ENCODE measurements at regions not wholly inside any gene's neighbourhood (a gene's known extent, or its start where the extent isn't known, plus 50 kb on each side); places are given as distances from the start of the nearest gene placed in this dataset.

DNA sequence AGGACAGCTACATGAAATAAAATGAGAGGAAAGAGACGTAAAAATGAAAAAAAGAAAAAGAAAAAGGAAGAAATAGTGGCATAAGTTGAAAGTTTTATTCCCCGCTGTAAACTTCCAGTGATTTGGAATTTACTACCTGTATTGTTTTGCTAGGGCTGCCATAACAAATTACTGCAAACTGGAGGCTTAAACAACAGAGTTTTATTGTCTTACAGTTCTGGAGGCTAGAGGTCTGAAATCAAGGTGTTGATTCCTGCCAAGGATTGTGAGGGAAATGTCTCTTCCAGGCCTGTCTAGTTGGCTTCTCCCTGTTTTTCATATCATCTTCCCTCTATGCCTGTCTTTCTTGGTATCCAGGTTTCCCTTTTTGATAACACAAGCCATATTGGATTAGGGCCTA lies 119.4 kb upstream of the PACRGL start (continued):
- TF ChIP-seq, protein P1, sequence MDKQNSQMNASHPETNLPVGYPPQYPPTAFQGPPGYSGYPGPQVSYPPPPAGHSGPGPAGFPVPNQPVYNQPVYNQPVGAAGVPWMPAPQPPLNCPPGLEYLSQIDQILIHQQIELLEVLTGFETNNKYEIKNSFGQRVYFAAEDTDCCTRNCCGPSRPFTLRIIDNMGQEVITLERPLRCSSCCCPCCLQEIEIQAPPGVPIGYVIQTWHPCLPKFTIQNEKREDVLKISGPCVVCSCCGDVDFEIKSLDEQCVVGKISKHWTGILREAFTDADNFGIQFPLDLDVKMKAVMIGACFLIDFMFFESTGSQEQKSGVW (CRISPR knock-in tag; IDR thresholded peaks at IDR 0.05; ENCODE audit: borderline replicate concordance) = no peak
- no peak for TF ChIP-seq ARNT2 (CRISPR knock-in tag; IDR thresholded peaks at IDR 0.05; ENCODE audit: low read depth)
- TF ChIP-seq SMARCC2 (IDR thresholded peaks at IDR 0.05) = no peak
- TF ChIP-seq, protein P2, sequence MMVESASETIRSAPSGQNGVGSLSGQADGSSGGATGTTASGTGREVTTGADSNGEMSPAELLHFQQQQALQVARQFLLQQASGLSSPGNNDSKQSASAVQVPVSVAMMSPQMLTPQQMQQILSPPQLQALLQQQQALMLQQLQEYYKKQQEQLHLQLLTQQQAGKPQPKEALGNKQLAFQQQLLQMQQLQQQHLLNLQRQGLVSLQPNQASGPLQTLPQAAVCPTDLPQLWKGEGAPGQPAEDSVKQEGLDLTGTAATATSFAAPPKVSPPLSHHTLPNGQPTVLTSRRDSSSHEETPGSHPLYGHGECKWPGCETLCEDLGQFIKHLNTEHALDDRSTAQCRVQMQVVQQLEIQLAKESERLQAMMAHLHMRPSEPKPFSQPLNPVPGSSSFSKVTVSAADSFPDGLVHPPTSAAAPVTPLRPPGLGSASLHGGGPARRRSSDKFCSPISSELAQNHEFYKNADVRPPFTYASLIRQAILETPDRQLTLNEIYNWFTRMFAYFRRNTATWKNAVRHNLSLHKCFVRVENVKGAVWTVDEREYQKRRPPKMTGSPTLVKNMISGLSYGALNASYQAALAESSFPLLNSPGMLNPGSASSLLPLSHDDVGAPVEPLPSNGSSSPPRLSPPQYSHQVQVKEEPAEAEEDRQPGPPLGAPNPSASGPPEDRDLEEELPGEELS (CRISPR knock-in tag; IDR thresholded peaks at IDR 0.05) = no peak
- no peak for TF ChIP-seq ZNF619 (CRISPR knock-in tag; IDR thresholded peaks at IDR 0.05)

DNA sequence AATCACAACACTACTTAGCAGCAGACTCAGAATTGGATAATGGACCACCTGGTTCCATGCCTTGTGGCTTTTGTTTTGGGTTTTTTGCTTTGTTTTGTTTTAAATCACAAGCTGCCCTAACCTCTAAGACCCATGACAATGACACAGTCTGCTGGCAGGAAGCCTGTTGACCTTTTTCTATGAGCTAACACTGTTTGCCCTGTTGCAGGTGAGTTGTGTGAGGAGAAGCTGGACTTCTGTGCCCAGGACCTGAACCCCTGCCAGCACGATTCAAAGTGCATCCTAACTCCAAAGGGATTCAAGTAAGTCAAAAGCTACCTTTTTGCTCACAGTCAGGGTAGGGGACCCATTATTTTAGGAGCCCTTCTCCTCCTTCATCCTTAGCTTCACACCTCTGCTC lies 110.8 kb upstream of the PACRGL start:
- FAIRE-seq (no peak), DNase-seq (ENCODE audit: low spot score) (no peak), ATAC-seq (no peak)
- no peaks in the 10 kb centered on the region for H3K36me3 ChIP-seq (replicated peaks in 1 of 2; ENCODE audit: control insufficient read depth in 1 of 2, insufficient read depth in 2 of 2, low read length in 2 of 2)
- no peaks in the 10 kb centered on the region for H3K79me2 ChIP-seq (ENCODE audit: insufficient read depth, low read length)
- 0% methylated on average over 1 of the region's 1 CpG for WGBS (ENCODE audit: low lambda C conversion rate)
- H3K9ac ChIP-seq (ENCODE audit: insufficient read depth, low read depth, low read length) = no peak overlapping the region
- H3K4me3 ChIP-seq (replicated peaks in 1 of 3; ENCODE audit: insufficient read depth in 1 of 3, low read depth in 2 of 3, low read length in 3 of 3) = no peak overlapping the region
- ChIA-PET CTCF (ENCODE audit: low intra/inter-chr PET ratio, low total read pairs) (no interaction called here), POLR2A (no interaction called here)
- in situ Hi-C loops (cut with HindIII; ENCODE audit: extremely low pct_ligation_motif_present, low pct_unique_long_range_greater_than_20kb) = no loop called here
- no peaks in the 10 kb centered on the region for H3K9me3 ChIP-seq (ENCODE audit: low read length)
- no peaks in the 10 kb centered on the region for H3K4me1 ChIP-seq (ENCODE audit: insufficient read depth, low read length)
- no peak overlapping the region for H2AFZ ChIP-seq (ENCODE audit: low read length)
- no peak overlapping the region for H3K4me2 ChIP-seq (ENCODE audit: low read depth, low read length)
- H3K27ac ChIP-seq (ENCODE audit: extremely low read length, insufficient read depth, low read length) = no peak overlapping the region
- no peaks in the 10 kb centered on the region for H4K20me1 ChIP-seq (ENCODE audit: insufficient read depth, low read length)
- H3K27me3 ChIP-seq (ENCODE audit: control insufficient read depth in 1 of 2, insufficient read depth in 2 of 2, low read length in 2 of 2) = no peaks in the 10 kb centered on the region
- intact Hi-C loops (cut with micrococcal nuclease; ENCODE audit: unreplicated experiment) = no loop called here
- no TSS peak for BruUV-seq (replicated peaks)
- TF ChIP-seq TCF7 (IDR thresholded peaks at IDR 0.05; ENCODE audit: low read depth) (no peak), TBL1XR1 (IDR thresholded peaks at IDR 0.05; ENCODE audit: borderline replicate concordance, low read length, partially characterized antibody) (no peak), SP140L (CRISPR knock-in tag; IDR thresholded peaks at IDR 0.05; ENCODE audit: borderline replicate concordance) (no peak), FOXK1 (CRISPR knock-in tag; IDR thresholded peaks at IDR 0.05; ENCODE audit: borderline replicate concordance, low read depth) (no peak), AGO1 (IDR thresholded peaks at IDR 0.05; ENCODE audit: low read depth, low read length, poor library complexity, severe bottlenecking) (no peak), NR2F1 (CRISPR knock-in tag; IDR thresholded peaks at IDR 0.05) (no peak), ZNF550 (CRISPR knock-in tag; IDR thresholded peaks at IDR 0.05; ENCODE audit: borderline replicate concordance) (no peak), ZNF3 (CRISPR knock-in tag; IDR thresholded peaks at IDR 0.05) (no peak), ZNF556 (CRISPR knock-in tag; IDR thresholded peaks at IDR 0.05; ENCODE audit: borderline replicate concordance) (no peak), ATF7 (IDR thresholded peaks at IDR 0.05) (no peak), ATF7 (CRISPR knock-in tag; IDR thresholded peaks at IDR 0.05) (no peak), PHB2 (IDR thresholded peaks at IDR 0.05; ENCODE audit: partially characterized antibody) (no peak), ZNF510 (CRISPR knock-in tag; IDR thresholded peaks at IDR 0.05; ENCODE audit: low read depth) (no peak), TCF7L2 (IDR thresholded peaks at IDR 0.05; ENCODE audit: low read depth, low read length) (no peak)
- TF ChIP-seq, protein P3, sequence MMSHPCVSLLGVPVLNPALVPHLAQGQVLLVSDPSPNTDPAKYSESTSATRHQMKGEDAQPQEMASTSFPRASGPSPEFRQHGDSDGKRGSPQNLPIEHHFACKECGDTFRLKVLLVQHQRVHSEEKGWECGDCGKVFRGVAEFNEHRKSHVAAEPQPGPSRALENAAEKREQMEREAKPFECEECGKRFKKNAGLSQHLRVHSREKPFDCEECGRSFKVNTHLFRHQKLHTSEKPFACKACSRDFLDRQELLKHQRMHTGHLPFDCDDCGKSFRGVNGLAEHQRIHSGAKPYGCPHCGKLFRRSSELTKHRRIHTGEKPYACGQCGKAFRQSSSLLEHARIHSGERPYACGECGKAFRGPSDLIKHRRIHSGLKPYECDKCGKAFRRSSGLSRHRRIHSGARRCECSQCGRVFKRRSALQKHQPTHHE (CRISPR knock-in tag; IDR thresholded peaks at IDR 0.05; ENCODE audit: borderline replicate concordance) = no peak
- TF ChIP-seq, protein P4, sequence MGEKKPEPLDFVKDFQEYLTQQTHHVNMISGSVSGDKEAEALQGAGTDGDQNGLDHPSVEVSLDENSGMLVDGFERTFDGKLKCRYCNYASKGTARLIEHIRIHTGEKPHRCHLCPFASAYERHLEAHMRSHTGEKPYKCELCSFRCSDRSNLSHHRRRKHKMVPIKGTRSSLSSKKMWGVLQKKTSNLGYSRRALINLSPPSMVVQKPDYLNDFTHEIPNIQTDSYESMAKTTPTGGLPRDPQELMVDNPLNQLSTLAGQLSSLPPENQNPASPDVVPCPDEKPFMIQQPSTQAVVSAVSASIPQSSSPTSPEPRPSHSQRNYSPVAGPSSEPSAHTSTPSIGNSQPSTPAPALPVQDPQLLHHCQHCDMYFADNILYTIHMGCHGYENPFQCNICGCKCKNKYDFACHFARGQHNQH (CRISPR knock-in tag; IDR thresholded peaks at IDR 0.05) = no peak
